T-cell (primary cell): ENCODE measurements at regions not wholly inside any gene's neighbourhood (a gene's known extent, or its start where the extent isn't known, plus 50 kb on each side); places are given as distances from the start of the nearest gene placed in this dataset.

ENCODE experiments used
- ATAC-seq, 4 experiments: fragments of 200-7000 bp in 3 of 4; fragments of 150-1000 bp in 1 of 4; cut with Tn5 transposase; replicated peaks in 1 of 4; 1 replicate in 3 of 4; 2 replicates in 1 of 4; pipeline ENCODE4 v1.10.0; 2021; ENCODE audit warnings: moderate library complexity in 3 of 4, mild to moderate bottlenecking in 2 of 4, moderate number of reproducible peaks in 1 of 4
- CTCF ChIA-PET, 2 donors: fragments of 300-600 bp; sonication (Branson Sonifier 250); formaldehyde crosslinking; loops; one replicate each; lab custom pipeline; 2022; ENCODE audit warnings: antibody characterized with exemption in 2 of 2; lab: Charles Lee
- POLR2A ChIA-PET, 2 donors: fragments of 300-600 bp; sonication (Branson Sonifier 250); formaldehyde crosslinking; loops; one replicate each; lab custom pipeline; 2022; ENCODE audit warnings: antibody characterized with exemption in 2 of 2; lab: Charles Lee
- DNase-seq, 35 experiments: peaks; one replicate each; pipeline versions ENCODE4 v3.0.0 to v3.0.0-alpha.2; 2013 to 2023
- H3K27ac ChIP-seq: one replicate; pipeline ENCODE4 v1.5.1; 2013; ENCODE audit warnings: low read length
- H3K27me3 ChIP-seq, 2 experiments: replicated peaks in 1 of 2; 1 replicate in 1 of 2; 2 replicates in 1 of 2; pipeline versions ENCODE4 v1.6.1 to v1.7.0; 2013; ENCODE audit warnings: low read length in 1 of 2, mixed read lengths in 1 of 2; ENCODE audit not compliant: control insufficient read depth in 2 of 2, insufficient read depth in 2 of 2; ENCODE audit errors: extremely low read depth in 1 of 2
- H3K36me3 ChIP-seq, 2 donors: 1 replicate in 1 of 2; 2 replicates in 1 of 2; pipeline versions ENCODE4 v1.6.1 to v1.7.0; 2013; ENCODE audit warnings: low read length in 1 of 2; ENCODE audit not compliant: control insufficient read depth in 2 of 2, insufficient read depth in 1 of 2; ENCODE audit errors: extremely low read depth in 1 of 2
- H3K4me1 ChIP-seq, 2 experiments: 1 replicate in 1 of 2; 2 replicates in 1 of 2; pipeline versions ENCODE4 v1.6.1 to v1.7.0; 2013; ENCODE audit warnings: low read length in 2 of 2, mixed read lengths in 1 of 2; ENCODE audit not compliant: insufficient read depth in 2 of 2, control insufficient read depth in 1 of 2; ENCODE audit errors: extremely low read depth in 1 of 2
- H3K4me3 ChIP-seq, 2 donors: 1 replicate in 1 of 2; 2 replicates in 1 of 2; pipeline versions ENCODE4 v1.5.1 to v1.7.0; 2013; ENCODE audit warnings: mild to moderate bottlenecking in 2 of 2, low read length in 1 of 2, moderate library complexity in 1 of 2; ENCODE audit not compliant: control insufficient read depth in 1 of 2; ENCODE audit errors: extremely low read depth in 1 of 2
- H3K9me3 ChIP-seq: 2 replicates; pipeline ENCODE4 v1.7.0; 2013
- H3K27ac Mint-ChIP-seq, 2 donors: one replicate each; pipeline ENCODE4 v1.8.0; 2020 to 2021; ENCODE audit warnings: mild to moderate bottlenecking in 2 of 2, mixed read lengths in 2 of 2
- H3K27me3 Mint-ChIP-seq, 2 donors: one replicate each; pipeline ENCODE4 v1.8.0; 2021 to 2022; ENCODE audit warnings: mixed read lengths in 2 of 2
- H3K36me3 Mint-ChIP-seq: one replicate; pipeline ENCODE4 v1.8.0; 2021; ENCODE audit warnings: mixed read lengths
- H3K4me1 Mint-ChIP-seq, 3 donors: one replicate each; pipeline ENCODE4 v1.8.0; 2020 to 2022; ENCODE audit warnings: mixed read lengths in 3 of 3, mild to moderate bottlenecking in 1 of 3
- H3K4me3 Mint-ChIP-seq, 3 donors: one replicate each; pipeline ENCODE4 v1.8.0; 2020 to 2022; ENCODE audit warnings: mild to moderate bottlenecking in 3 of 3, mixed read lengths in 3 of 3, moderate library complexity in 3 of 3
- H3K9me3 Mint-ChIP-seq, 3 donors: one replicate each; pipeline ENCODE4 v1.8.0; 2020 to 2022; ENCODE audit warnings: mixed read lengths in 3 of 3
- WGBS: methylation state at CpG from one replicate; pipeline ENCODE4 v1.1.5; 2013; ENCODE audit warnings: missing lambda C conversion rate; ENCODE audit not compliant: insufficient coverage; 5-methylcytosine and 5-hydroxymethylcytosine counted together

GRCh38 chr3:184761976-184762375 is 50.0 kb upstream of the VPS8 start:
- 93% methylated on average over 4 of the region's 4 CpGs for WGBS
- Mint-ChIP-seq H3K4me1 (peaks cover 0 to 6% (median 0%) of the 10 kb centered on the region in 3 donors), H3K4me3 (no peak overlapping the region), H3K9me3 (no peaks in the 10 kb centered on the region), H3K36me3 (no peaks in the 10 kb centered on the region), H3K27ac (no peak overlapping the region), H3K27me3 (peaks cover 8 to 22% of the 10 kb centered on the region in 2 donors)
- Histone ChIP-seq H3K27ac (no peak overlapping the region), H3K9me3 (no peaks in the 10 kb centered on the region), H3K4me1 (no peaks in the 10 kb centered on the region), H3K36me3 (no peaks in the 10 kb centered on the region), H3K27me3 (peaks cover 0 to 38% of the 10 kb centered on the region in 2 experiments), H3K4me3 (no peak overlapping the region)
- DNase-seq, result no peak
- ATAC-seq, result no peak
- ChIA-PET CTCF (interaction anchor here in 1 of 2 donors (0.6 kb wide), 1 partner anchor 205 kb away, joined by 3 read pairs; no protein-coding TSS in a partner anchor), POLR2A (no interaction called here)
